ENCODE measurements at regions not wholly inside any gene's neighbourhood (a gene's known extent, or its start where the extent isn't known, plus 50 kb on each side); places are given as distances from the start of the nearest gene placed in this dataset.

GRCh38 chr7:81206667-81207360 is 288.0 kb upstream of the SEMA3C start:
- no peak for TF ChIP-seq CTCF (conservative IDR thresholded peaks at IDR 0.05; ENCODE audit: low read depth, low read length)
- no peak for TF ChIP-seq EZH2 (IDR thresholded peaks at IDR 0.05; ENCODE audit: low read length, unreplicated experiment)
